ENCODE measurements at regions not wholly inside any gene's neighbourhood (a gene's known extent, or its start where the extent isn't known, plus 50 kb on each side); places are given as distances from the start of the nearest gene placed in this dataset.

DNA sequence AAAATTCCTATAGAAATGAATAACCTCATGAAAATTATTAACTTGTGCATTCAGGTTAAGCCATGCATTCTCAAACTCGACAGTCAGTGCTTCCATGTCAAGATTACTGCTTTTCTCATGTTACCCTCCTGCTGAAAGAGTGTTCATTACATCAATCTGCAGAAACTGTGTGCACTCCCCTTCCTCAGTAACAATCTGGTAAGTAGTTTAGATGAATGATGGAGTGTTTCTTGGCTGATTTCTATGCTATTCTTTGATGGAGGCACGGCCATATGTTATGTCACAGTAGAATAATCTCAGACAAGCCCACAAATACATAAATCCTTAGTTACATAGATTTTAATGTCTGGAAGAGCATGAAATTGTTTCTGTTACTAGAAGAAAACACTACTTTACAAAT, 193.3 kb upstream of the FAM47A start:
- TF ChIP-seq JUNB (IDR thresholded peaks at IDR 0.05; ENCODE audit: unreplicated experiment) = no peak
- TF ChIP-seq, protein P1, sequence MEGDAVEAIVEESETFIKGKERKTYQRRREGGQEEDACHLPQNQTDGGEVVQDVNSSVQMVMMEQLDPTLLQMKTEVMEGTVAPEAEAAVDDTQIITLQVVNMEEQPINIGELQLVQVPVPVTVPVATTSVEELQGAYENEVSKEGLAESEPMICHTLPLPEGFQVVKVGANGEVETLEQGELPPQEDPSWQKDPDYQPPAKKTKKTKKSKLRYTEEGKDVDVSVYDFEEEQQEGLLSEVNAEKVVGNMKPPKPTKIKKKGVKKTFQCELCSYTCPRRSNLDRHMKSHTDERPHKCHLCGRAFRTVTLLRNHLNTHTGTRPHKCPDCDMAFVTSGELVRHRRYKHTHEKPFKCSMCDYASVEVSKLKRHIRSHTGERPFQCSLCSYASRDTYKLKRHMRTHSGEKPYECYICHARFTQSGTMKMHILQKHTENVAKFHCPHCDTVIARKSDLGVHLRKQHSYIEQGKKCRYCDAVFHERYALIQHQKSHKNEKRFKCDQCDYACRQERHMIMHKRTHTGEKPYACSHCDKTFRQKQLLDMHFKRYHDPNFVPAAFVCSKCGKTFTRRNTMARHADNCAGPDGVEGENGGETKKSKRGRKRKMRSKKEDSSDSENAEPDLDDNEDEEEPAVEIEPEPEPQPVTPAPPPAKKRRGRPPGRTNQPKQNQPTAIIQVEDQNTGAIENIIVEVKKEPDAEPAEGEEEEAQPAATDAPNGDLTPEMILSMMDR (conservative IDR thresholded peaks at IDR 0.05; ENCODE audit: low read depth in 2 of 2) = no peak
- TF ChIP-seq REST (IDR thresholded peaks at IDR 0.05; ENCODE audit: unreplicated experiment) = no peak
- TF ChIP-seq CREB1 (CRISPR knock-in tag; IDR thresholded peaks at IDR 0.05; ENCODE audit: low read depth) = no peak
- TF ChIP-seq POLR2AphosphoS5 (IDR thresholded peaks at IDR 0.05; ENCODE audit: low read depth) = no peak
- no peak for TF ChIP-seq EZH2 (IDR thresholded peaks at IDR 0.05; ENCODE audit: low read depth, unreplicated experiment)
- TF ChIP-seq ZNF331 (CRISPR knock-in tag; IDR thresholded peaks at IDR 0.05; ENCODE audit: low read depth) = no peak
- no peak for TF ChIP-seq EZH2phosphoT487 (IDR thresholded peaks at IDR 0.05; ENCODE audit: unreplicated experiment)
- no peak for TF ChIP-seq ZNF114 (CRISPR knock-in tag; IDR thresholded peaks at IDR 0.05)
- TF ChIP-seq ETS1 (IDR thresholded peaks at IDR 0.05) = no peak
- TF ChIP-seq, protein P2, sequence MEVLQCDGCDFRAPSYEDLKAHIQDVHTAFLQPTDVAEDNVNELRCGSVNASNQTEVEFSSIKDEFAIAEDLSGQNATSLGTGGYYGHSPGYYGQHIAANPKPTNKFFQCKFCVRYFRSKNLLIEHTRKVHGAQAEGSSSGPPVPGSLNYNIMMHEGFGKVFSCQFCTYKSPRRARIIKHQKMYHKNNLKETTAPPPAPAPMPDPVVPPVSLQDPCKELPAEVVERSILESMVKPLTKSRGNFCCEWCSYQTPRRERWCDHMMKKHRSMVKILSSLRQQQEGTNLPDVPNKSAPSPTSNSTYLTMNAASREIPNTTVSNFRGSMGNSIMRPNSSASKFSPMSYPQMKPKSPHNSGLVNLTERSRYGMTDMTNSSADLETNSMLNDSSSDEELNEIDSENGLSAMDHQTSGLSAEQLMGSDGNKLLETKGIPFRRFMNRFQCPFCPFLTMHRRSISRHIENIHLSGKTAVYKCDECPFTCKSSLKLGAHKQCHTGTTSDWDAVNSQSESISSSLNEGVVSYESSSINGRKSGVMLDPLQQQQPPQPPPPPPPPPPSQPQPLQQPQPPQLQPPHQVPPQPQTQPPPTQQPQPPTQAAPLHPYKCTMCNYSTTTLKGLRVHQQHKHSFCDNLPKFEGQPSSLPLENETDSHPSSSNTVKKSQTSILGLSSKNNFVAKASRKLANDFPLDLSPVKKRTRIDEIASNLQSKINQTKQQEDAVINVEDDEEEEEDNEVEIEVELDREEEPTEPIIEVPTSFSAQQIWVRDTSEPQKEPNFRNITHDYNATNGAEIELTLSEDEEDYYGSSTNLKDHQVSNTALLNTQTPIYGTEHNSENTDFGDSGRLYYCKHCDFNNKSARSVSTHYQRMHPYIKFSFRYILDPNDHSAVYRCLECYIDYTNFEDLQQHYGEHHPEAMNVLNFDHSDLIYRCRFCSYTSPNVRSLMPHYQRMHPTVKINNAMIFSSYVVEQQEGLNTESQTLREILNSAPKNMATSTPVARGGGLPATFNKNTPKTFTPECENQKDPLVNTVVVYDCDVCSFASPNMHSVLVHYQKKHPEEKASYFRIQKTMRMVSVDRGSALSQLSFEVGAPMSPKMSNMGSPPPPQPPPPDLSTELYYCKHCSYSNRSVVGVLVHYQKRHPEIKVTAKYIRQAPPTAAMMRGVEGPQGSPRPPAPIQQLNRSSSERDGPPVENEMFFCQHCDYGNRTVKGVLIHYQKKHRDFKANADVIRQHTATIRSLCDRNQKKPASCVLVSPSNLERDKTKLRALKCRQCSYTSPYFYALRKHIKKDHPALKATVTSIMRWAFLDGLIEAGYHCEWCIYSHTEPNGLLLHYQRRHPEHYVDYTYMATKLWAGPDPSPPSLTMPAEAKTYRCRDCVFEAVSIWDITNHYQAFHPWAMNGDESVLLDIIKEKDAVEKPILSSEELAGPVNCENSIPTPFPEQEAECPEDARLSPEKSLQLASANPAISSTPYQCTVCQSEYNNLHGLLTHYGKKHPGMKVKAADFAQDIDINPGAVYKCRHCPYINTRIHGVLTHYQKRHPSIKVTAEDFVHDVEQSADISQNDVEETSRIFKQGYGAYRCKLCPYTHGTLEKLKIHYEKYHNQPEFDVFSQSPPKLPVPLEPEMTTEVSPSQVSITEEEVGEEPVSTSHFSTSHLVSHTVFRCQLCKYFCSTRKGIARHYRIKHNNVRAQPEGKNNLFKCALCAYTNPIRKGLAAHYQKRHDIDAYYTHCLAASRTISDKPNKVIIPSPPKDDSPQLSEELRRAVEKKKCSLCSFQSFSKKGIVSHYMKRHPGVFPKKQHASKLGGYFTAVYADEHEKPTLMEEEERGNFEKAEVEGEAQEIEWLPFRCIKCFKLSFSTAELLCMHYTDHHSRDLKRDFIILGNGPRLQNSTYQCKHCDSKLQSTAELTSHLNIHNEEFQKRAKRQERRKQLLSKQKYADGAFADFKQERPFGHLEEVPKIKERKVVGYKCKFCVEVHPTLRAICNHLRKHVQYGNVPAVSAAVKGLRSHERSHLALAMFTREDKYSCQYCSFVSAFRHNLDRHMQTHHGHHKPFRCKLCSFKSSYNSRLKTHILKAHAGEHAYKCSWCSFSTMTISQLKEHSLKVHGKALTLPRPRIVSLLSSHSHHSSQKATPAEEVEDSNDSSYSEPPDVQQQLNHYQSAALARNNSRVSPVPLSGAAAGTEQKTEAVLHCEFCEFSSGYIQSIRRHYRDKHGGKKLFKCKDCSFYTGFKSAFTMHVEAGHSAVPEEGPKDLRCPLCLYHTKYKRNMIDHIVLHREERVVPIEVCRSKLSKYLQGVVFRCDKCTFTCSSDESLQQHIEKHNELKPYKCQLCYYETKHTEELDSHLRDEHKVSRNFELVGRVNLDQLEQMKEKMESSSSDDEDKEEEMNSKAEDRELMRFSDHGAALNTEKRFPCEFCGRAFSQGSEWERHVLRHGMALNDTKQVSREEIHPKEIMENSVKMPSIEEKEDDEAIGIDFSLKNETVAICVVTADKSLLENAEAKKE (CRISPR knock-in tag; IDR thresholded peaks at IDR 0.05) = no peak

Measured in GM23338 (cell line).